ENCODE measurements at regions not wholly inside any gene's neighbourhood (a gene's known extent, or its start where the extent isn't known, plus 50 kb on each side); places are given as distances from the start of the nearest gene placed in this dataset.
"Not testable (repeated sequence)": the region's sequence is repeated elsewhere in the genome, so short reads cannot be mapped to it uniquely, and the experiment has no call there.

GRCh38 chr5:8726383-8727036 is 819.4 kb downstream of the SEMA5A start:
- no peak for DNase-seq (ENCODE audit: low read depth in 2 of 2)
- no peak for TF ChIP-seq CTCF (IDR thresholded peaks at IDR 0.05; ENCODE audit: low read depth, low read length)
- no peak overlapping the region for H3K4me3 ChIP-seq (replicated peaks in 1 of 2; ENCODE audit: low read depth in 2 of 2, low read length in 2 of 2)

- no peak for TF ChIP-seq CTCF (IDR thresholded peaks at IDR 0.05; ENCODE audit: low read depth, low read length)
- peak in 1 of 2 donors; percentile 5 for DNase-seq (ENCODE audit: low read depth in 2 of 2)
Measured at GRCh38 chr5:8727396-8727795, 818.5 kb downstream of the SEMA5A start.

GRCh38 chr5:8729437-8729836 is 816.4 kb downstream of the SEMA5A start:
- TF ChIP-seq CTCF (IDR thresholded peaks at IDR 0.05; ENCODE audit: low read depth, low read length) = no peak
- DNase-seq (ENCODE audit: low read depth in 2 of 2) = peak; percentile 35 to 63
- no peak overlapping the region for H3K4me3 ChIP-seq (replicated peaks in 1 of 2; ENCODE audit: low read depth in 2 of 2, low read length in 2 of 2)

More at GRCh38 chr5:8727396-8727795, 818.5 kb downstream of the SEMA5A start:
- H3K4me3 ChIP-seq (replicated peaks in 1 of 2; ENCODE audit: low read depth in 2 of 2, low read length in 2 of 2) = no peak overlapping the region

- TF ChIP-seq CTCF (IDR thresholded peaks at IDR 0.05; ENCODE audit: low read depth, low read length) = no peak
- no peak overlapping the region for H3K4me3 ChIP-seq (replicated peaks in 1 of 2; ENCODE audit: low read depth in 2 of 2, low read length in 2 of 2)
- DNase-seq (ENCODE audit: low read depth in 2 of 2) = peak; percentile 35 to 71
Measured at GRCh38 chr5:8730194-8730593, 815.7 kb downstream of the SEMA5A start.

GRCh38 chr5:8731110-8731509 is 814.8 kb downstream of the SEMA5A start:
- not testable (repeated sequence) for H3K4me3 ChIP-seq (replicated peaks in 1 of 2; ENCODE audit: low read depth in 2 of 2, low read length in 2 of 2); DNase-seq (ENCODE audit: low read depth in 2 of 2)

- no peak for DNase-seq (ENCODE audit: low read depth in 2 of 2)
- TF ChIP-seq CTCF (IDR thresholded peaks at IDR 0.05; ENCODE audit: low read depth, low read length) = no peak
- H3K4me3 ChIP-seq (replicated peaks in 1 of 2; ENCODE audit: low read depth in 2 of 2, low read length in 2 of 2) = no peak overlapping the region
Measured at GRCh38 chr5:8740595-8740994, 805.3 kb downstream of the SEMA5A start.

GRCh38 chr5:8749556-8749955 is 796.3 kb downstream of the SEMA5A start:
- DNase-seq (ENCODE audit: low read depth in 2 of 2) = no peak
- TF ChIP-seq CTCF (IDR thresholded peaks at IDR 0.05; ENCODE audit: low read depth, low read length) = no peak
- no peak overlapping the region for H3K4me3 ChIP-seq (replicated peaks in 1 of 2; ENCODE audit: low read depth in 2 of 2, low read length in 2 of 2)

All from cardiac fibroblast (primary cell).